Nephron progenitor cell (in vitro differentiated cells): ENCODE measurements at regions not wholly inside any gene's neighbourhood (a gene's known extent, or its start where the extent isn't known, plus 50 kb on each side); places are given as distances from the start of the nearest gene placed in this dataset.

Experiments used
- DNase-seq: peaks from one replicate; pipeline ENCODE4 v3.0.0; 2021
- H3K27ac Mint-ChIP-seq: 2 replicates; pipeline ENCODE4 v1.8.0; 2021; ENCODE audit warnings: mild to moderate bottlenecking, moderate library complexity, mixed read lengths
- H3K27me3 Mint-ChIP-seq: 2 replicates; pipeline ENCODE4 v1.8.0; 2021; ENCODE audit warnings: mild to moderate bottlenecking, low read depth, mixed read lengths; ENCODE audit not compliant: poor library complexity
- H3K36me3 Mint-ChIP-seq: 2 replicates; pipeline ENCODE4 v1.8.0; 2021; ENCODE audit warnings: low read depth, mixed read lengths
- H3K4me1 Mint-ChIP-seq: 2 replicates; pipeline ENCODE4 v1.8.0; 2021; ENCODE audit warnings: mixed read lengths
- H3K4me3 Mint-ChIP-seq: 2 replicates; pipeline ENCODE4 v1.8.0; 2021; ENCODE audit warnings: mild to moderate bottlenecking, moderate library complexity, mixed read lengths
- H3K9me3 Mint-ChIP-seq: 2 replicates; pipeline ENCODE4 v1.8.0; 2021; ENCODE audit warnings: mild to moderate bottlenecking, moderate library complexity, mixed read lengths
- TF ChIP-seq, protein P1 (sequence below): fragments of 200-600 bp; sonication (generic); IDR thresholded peaks from 2 replicates; pipeline ENCODE4 v1.5.0; 2021; ENCODE audit warnings: antibody characterized with exemption

DNA sequence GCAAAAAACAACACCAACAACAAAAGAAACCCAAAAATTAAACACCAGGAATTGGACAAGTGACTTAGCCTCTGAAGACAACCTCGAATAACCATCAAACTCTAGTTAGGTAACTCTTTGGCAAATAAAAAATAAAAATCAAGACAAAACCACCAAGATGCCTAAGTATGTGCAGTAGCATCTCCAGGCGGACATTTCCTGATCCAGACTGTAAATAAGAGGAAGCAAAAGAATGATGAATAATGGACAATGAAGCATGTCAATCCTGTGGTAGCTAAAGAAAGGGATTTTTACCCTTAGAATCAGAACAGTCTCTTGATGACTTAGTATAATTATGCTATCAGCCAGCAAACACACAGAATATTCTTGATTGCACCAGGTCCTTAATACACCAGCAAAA, 276.7 kb upstream of the DIAPH2 start:
- H3K27me3 Mint-ChIP-seq, result peaks cover 3% of the 10 kb centered on the region
- peaks cover 4% of the 10 kb centered on the region for H3K4me1 Mint-ChIP-seq
- TF ChIP-seq, protein P1, sequence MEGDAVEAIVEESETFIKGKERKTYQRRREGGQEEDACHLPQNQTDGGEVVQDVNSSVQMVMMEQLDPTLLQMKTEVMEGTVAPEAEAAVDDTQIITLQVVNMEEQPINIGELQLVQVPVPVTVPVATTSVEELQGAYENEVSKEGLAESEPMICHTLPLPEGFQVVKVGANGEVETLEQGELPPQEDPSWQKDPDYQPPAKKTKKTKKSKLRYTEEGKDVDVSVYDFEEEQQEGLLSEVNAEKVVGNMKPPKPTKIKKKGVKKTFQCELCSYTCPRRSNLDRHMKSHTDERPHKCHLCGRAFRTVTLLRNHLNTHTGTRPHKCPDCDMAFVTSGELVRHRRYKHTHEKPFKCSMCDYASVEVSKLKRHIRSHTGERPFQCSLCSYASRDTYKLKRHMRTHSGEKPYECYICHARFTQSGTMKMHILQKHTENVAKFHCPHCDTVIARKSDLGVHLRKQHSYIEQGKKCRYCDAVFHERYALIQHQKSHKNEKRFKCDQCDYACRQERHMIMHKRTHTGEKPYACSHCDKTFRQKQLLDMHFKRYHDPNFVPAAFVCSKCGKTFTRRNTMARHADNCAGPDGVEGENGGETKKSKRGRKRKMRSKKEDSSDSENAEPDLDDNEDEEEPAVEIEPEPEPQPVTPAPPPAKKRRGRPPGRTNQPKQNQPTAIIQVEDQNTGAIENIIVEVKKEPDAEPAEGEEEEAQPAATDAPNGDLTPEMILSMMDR, result no peak
- no peaks in the 10 kb centered on the region for H3K36me3 Mint-ChIP-seq
- H3K9me3 Mint-ChIP-seq, result no peaks in the 10 kb centered on the region
- DNase-seq, result no peak
- no peak overlapping the region for H3K27ac Mint-ChIP-seq
- no peak overlapping the region for H3K4me3 Mint-ChIP-seq

DNA sequence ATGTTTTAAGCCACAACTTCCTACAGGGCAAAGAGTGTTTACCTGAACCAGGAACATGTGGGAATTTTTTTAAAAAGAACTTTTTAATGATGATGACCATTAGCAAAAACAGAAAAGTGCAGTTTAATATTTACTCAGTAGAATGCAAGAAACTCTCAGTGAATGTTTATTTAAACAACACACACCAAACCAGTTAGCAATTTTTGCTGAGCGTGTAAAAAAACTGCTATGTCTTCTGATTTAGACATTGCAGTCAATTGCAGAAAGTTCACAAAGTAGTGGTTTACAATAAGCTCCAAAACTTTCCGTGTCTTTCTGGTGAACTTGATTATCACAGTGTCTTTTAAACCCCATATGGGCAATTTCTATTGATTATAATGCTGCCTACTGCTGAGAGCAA, 273.7 kb upstream of the DIAPH2 start:
- H3K4me3 Mint-ChIP-seq, result no peak overlapping the region
- no peak for DNase-seq
- H3K27ac Mint-ChIP-seq, result no peak overlapping the region
- TF ChIP-seq, protein P1, result no peak
- H3K27me3 Mint-ChIP-seq, result peaks cover 3% of the 10 kb centered on the region
- no peaks in the 10 kb centered on the region for H3K36me3 Mint-ChIP-seq
- H3K4me1 Mint-ChIP-seq, result peaks cover 4% of the 10 kb centered on the region
- H3K9me3 Mint-ChIP-seq, result no peaks in the 10 kb centered on the region

DNA sequence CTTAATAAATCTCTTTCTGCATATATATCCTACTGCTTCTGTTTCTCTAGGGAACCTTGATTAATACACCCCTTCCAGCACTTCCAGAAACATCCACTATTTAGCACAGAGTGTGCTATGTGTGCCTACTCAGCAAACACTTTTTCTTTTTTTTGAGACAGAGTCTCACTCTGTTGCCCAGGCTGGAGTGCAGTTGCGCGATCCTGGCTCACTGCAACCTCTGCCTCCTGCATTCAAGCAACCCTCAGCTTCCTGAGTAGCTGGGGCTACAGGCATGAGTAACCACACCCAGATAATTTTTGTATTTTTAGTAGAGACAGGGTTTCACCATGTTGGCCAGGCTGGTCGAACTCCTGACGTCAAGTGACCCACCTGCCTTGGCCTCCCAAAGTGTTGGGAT, 266.9 kb upstream of the DIAPH2 start:
- Mint-ChIP-seq H3K27me3 (no peaks in the 10 kb centered on the region), H3K4me3 (no peak overlapping the region), H3K4me1 (no peaks in the 10 kb centered on the region), H3K9me3 (no peaks in the 10 kb centered on the region), H3K36me3 (no peaks in the 10 kb centered on the region), H3K27ac (no peak overlapping the region)
- no peak for DNase-seq
- TF ChIP-seq, protein P1, result no peak

DNA sequence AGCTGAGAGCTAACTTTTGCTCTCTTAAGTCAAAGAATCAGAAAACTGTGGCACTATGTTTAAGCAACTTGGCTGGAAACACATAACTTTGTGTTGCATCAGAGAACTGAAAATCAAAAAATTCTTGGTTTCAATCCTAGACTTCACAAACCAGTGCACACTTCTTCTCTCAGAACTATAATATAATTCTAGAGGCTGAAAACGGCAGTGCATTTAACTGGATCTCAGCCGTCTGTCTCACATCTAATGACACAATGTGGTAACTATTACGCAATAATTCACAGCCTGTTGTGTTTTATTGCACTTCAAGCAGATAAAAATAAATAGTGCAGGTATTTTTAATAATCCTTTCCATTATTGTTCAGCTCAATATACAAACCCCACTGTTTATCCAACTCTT, 260.6 kb upstream of the DIAPH2 start:
- TF ChIP-seq, protein P1, result no peak
- Mint-ChIP-seq H3K4me3 (no peak overlapping the region), H3K36me3 (no peaks in the 10 kb centered on the region), H3K4me1 (no peaks in the 10 kb centered on the region), H3K27me3 (no peaks in the 10 kb centered on the region), H3K27ac (no peak overlapping the region), H3K9me3 (peaks cover 7% of the 10 kb centered on the region)
- DNase-seq, result no peak

DNA sequence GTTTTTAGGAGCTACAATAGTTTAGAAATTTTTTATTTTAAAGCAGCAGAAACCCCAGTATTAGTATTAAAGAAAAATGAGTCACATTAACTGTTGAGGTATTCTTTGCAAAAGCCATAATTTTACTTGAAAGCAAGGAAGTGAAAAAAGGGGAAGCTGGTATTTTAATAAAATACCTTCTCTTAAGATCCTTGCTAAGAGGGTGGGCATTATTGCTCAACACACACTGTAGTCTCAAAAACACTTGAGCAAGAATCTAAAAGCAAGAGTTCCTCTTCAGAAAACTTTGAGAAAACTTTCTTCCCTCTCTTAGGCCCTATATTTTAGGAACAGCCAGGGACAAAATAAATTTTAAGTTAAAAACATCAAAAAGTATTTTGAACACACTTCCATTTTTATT, 259.4 kb upstream of the DIAPH2 start:
- Mint-ChIP-seq H3K4me3 (no peak overlapping the region), H3K9me3 (peaks cover 10% of the 10 kb centered on the region), H3K4me1 (no peaks in the 10 kb centered on the region), H3K36me3 (no peaks in the 10 kb centered on the region), H3K27ac (no peak overlapping the region), H3K27me3 (no peaks in the 10 kb centered on the region)
- TF ChIP-seq, protein P1, result no peak
- DNase-seq, result no peak

DNA sequence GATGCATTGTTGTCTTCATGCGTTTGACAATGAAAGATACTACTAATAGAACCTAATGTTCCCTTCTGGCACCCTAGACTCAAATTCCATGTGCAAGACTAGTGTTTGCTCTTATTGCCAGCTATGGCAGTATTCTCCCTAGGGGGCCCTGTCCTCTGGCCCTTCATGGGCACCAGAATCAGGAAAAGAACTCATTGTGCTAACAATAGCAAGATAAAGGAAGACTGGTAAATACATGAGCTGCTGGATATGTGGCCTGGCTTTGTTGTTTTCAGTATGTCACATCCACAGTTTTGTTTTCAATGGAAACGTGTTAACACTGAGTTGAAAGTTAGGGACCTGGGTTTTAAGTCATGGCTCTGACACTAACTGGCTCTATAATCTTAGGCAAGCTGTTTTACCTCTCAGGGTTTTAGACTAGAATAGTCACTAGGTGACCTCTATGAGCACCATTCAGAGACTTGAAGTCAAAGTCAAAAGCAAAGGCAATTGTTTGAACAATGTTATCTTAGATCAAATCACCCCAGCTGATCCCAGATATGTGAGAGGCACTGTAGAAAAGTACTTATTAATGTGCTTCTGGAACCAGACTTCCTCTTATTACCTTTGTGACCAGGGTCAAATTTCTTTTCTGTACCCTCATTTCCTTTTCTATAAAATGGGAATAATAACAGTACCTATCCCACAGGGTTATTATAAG, 253.7 kb upstream of the DIAPH2 start:
- TF ChIP-seq, protein P1, result no peak
- DNase-seq, result no peak
- H3K36me3 Mint-ChIP-seq, result no peaks in the 10 kb centered on the region
- no peak overlapping the region for H3K27ac Mint-ChIP-seq
- no peaks in the 10 kb centered on the region for H3K4me1 Mint-ChIP-seq
- no peaks in the 10 kb centered on the region for H3K27me3 Mint-ChIP-seq
- peaks cover 10% of the 10 kb centered on the region for H3K9me3 Mint-ChIP-seq
- H3K4me3 Mint-ChIP-seq, result no peak overlapping the region
